IPS-15b (cell line): ENCODE measurements at regions not wholly inside any gene's neighbourhood (a gene's known extent, or its start where the extent isn't known, plus 50 kb on each side); places are given as distances from the start of the nearest gene placed in this dataset.

Experiments used
- H3K27me3 ChIP-seq: one replicate; pipeline ENCODE4 v1.6.1; 2013; ENCODE audit warnings: low read length; ENCODE audit not compliant: control insufficient read depth, insufficient read depth
- H3K36me3 ChIP-seq: one replicate; pipeline ENCODE4 v1.6.1; 2013; ENCODE audit warnings: low read length; ENCODE audit not compliant: control insufficient read depth, insufficient read depth
- H3K4me1 ChIP-seq: one replicate; pipeline ENCODE4 v1.6.1; 2013; ENCODE audit warnings: mild to moderate bottlenecking, low read length; ENCODE audit not compliant: control insufficient read depth, insufficient read depth
- H3K4me3 ChIP-seq: one replicate; pipeline ENCODE4 v1.5.1; 2013; ENCODE audit warnings: low read depth, low read length
- H3K9ac ChIP-seq: one replicate; pipeline ENCODE4 v1.6.1; 2013; ENCODE audit warnings: low read depth, mild to moderate bottlenecking, low read length
- H3K9me3 ChIP-seq: one replicate; pipeline ENCODE4 v1.6.1; 2013; ENCODE audit warnings: mild to moderate bottlenecking, low read length; ENCODE audit not compliant: control insufficient read depth, insufficient read depth

GRCh38 chr12:25424211-25424731 is 128.8 kb downstream of the LMNTD1 start:
- Histone ChIP-seq H3K36me3 (no peaks in the 10 kb centered on the region), H3K9ac (no peak overlapping the region), H3K27me3 (no peaks in the 10 kb centered on the region), H3K4me3 (no peak overlapping the region), H3K4me1 (no peaks in the 10 kb centered on the region), H3K9me3 (no peaks in the 10 kb centered on the region)

- Histone ChIP-seq H3K9me3 (no peaks in the 10 kb centered on the region), H3K27me3 (no peaks in the 10 kb centered on the region), H3K4me1 (no peaks in the 10 kb centered on the region), H3K4me3 (no peak overlapping the region), H3K36me3 (no peaks in the 10 kb centered on the region), H3K9ac (no peak overlapping the region)
Measured at GRCh38 chr12:25423355-25424050, 129.6 kb downstream of the LMNTD1 start.

- no peaks in the 10 kb centered on the region for H3K4me1 ChIP-seq
- no peak overlapping the region for H3K9ac ChIP-seq
- H3K36me3 ChIP-seq = no peaks in the 10 kb centered on the region
- no peaks in the 10 kb centered on the region for H3K9me3 ChIP-seq
- no peaks in the 10 kb centered on the region for H3K27me3 ChIP-seq
- no peak overlapping the region for H3K4me3 ChIP-seq
Measured at GRCh38 chr12:25422241-25422640, 130.8 kb downstream of the LMNTD1 start.

- H3K9ac ChIP-seq = no peak overlapping the region
- no peaks in the 10 kb centered on the region for H3K4me1 ChIP-seq
- H3K27me3 ChIP-seq = no peaks in the 10 kb centered on the region
- no peaks in the 10 kb centered on the region for H3K9me3 ChIP-seq
- no peaks in the 10 kb centered on the region for H3K36me3 ChIP-seq
- no peak overlapping the region for H3K4me3 ChIP-seq
Measured at GRCh38 chr12:25421651-25422167, 131.4 kb downstream of the LMNTD1 start.

GRCh38 chr12:25420116-25420515 is 133.0 kb downstream of the LMNTD1 start:
- Histone ChIP-seq H3K27me3 (no peaks in the 10 kb centered on the region), H3K4me1 (no peaks in the 10 kb centered on the region), H3K36me3 (no peaks in the 10 kb centered on the region), H3K9me3 (no peaks in the 10 kb centered on the region), H3K9ac (no peak overlapping the region), H3K4me3 (no peak overlapping the region)

GRCh38 chr12:25419595-25419994 is 133.5 kb downstream of the LMNTD1 start:
- H3K4me1 ChIP-seq = no peaks in the 10 kb centered on the region
- no peaks in the 10 kb centered on the region for H3K9me3 ChIP-seq
- no peaks in the 10 kb centered on the region for H3K27me3 ChIP-seq

GRCh38 chr12:25417071-25417470 is 136.0 kb downstream of the LMNTD1 start:
- no peaks in the 10 kb centered on the region for H3K36me3 ChIP-seq
- H3K27me3 ChIP-seq = no peaks in the 10 kb centered on the region
- no peaks in the 10 kb centered on the region for H3K4me1 ChIP-seq
- H3K9me3 ChIP-seq = no peaks in the 10 kb centered on the region
- H3K9ac ChIP-seq = no peak overlapping the region
- H3K4me3 ChIP-seq = no peak overlapping the region

More at GRCh38 chr12:25419595-25419994, 133.5 kb downstream of the LMNTD1 start:
- Histone ChIP-seq H3K9ac (no peak overlapping the region), H3K4me3 (no peak overlapping the region), H3K36me3 (no peaks in the 10 kb centered on the region)

- no peak overlapping the region for H3K4me3 ChIP-seq
- no peaks in the 10 kb centered on the region for H3K4me1 ChIP-seq
- no peaks in the 10 kb centered on the region for H3K9me3 ChIP-seq
- H3K9ac ChIP-seq = no peak overlapping the region
- H3K36me3 ChIP-seq = no peaks in the 10 kb centered on the region
- H3K27me3 ChIP-seq = no peaks in the 10 kb centered on the region
Measured at GRCh38 chr12:25416516-25416915, 136.6 kb downstream of the LMNTD1 start.

GRCh38 chr12:25415004-25415403 is 138.1 kb downstream of the LMNTD1 start:
- Histone ChIP-seq H3K4me3 (no peak overlapping the region), H3K27me3 (no peaks in the 10 kb centered on the region), H3K9ac (no peak overlapping the region), H3K4me1 (no peaks in the 10 kb centered on the region), H3K9me3 (no peaks in the 10 kb centered on the region), H3K36me3 (no peaks in the 10 kb centered on the region)

- Histone ChIP-seq H3K9ac (no peak overlapping the region), H3K27me3 (no peaks in the 10 kb centered on the region), H3K4me3 (no peak overlapping the region), H3K4me1 (no peaks in the 10 kb centered on the region), H3K9me3 (no peaks in the 10 kb centered on the region), H3K36me3 (no peaks in the 10 kb centered on the region)
Measured at GRCh38 chr12:25412735-25413134, 140.3 kb downstream of the LMNTD1 start.

- no peaks in the 10 kb centered on the region for H3K36me3 ChIP-seq
- H3K4me1 ChIP-seq = peaks cover 3% of the 10 kb centered on the region
- H3K9ac ChIP-seq = no peak overlapping the region
- no peaks in the 10 kb centered on the region for H3K9me3 ChIP-seq
- H3K27me3 ChIP-seq = no peaks in the 10 kb centered on the region
- no peak overlapping the region for H3K4me3 ChIP-seq
Measured at GRCh38 chr12:25404955-25405354, 148.1 kb downstream of the LMNTD1 start.
